Stimulated activated naive B cell treated with anti-CD40 and anti-IgM and Interleukin-4, amounts not matched to agents 10 μg/mL and 1 μg/mL and 100 μg/mL, for 72 hours (primary cell): ENCODE measurements at regions not wholly inside any gene's neighbourhood (a gene's known extent, or its start where the extent isn't known, plus 50 kb on each side); places are given as distances from the start of the nearest gene placed in this dataset.

Source experiments
- ATAC-seq, 2 donors: fragments of 150-1000 bp; cut with Tn5 transposase; replicated peaks; 2 replicates each; pipeline ENCODE4 v1.10.0; 2021; ENCODE audit warnings: moderate library complexity in 1 of 2
- DNase-seq: peaks from one replicate; pipeline ENCODE4 v3.0.0; 2021
- H3K27ac Mint-ChIP-seq: one replicate; pipeline ENCODE4 v1.8.0; 2022; ENCODE audit warnings: mild to moderate bottlenecking, mixed read lengths
- H3K27me3 Mint-ChIP-seq, 2 donors: one replicate each; pipeline ENCODE4 v1.8.0; 2022; ENCODE audit warnings: mixed read lengths in 2 of 2
- H3K36me3 Mint-ChIP-seq, 2 donors: one replicate each; pipeline ENCODE4 v1.8.0; 2022; ENCODE audit warnings: mixed read lengths in 2 of 2, mild to moderate bottlenecking in 1 of 2
- H3K4me1 Mint-ChIP-seq, 2 donors: one replicate each; pipeline ENCODE4 v1.8.0; 2022; ENCODE audit warnings: mixed read lengths in 2 of 2, mild to moderate bottlenecking in 1 of 2
- H3K4me3 Mint-ChIP-seq, 2 donors: one replicate each; pipeline ENCODE4 v1.8.0; 2022; ENCODE audit warnings: mild to moderate bottlenecking in 2 of 2, mixed read lengths in 2 of 2, moderate library complexity in 1 of 2
- H3K9me3 Mint-ChIP-seq, 2 donors: one replicate each; pipeline ENCODE4 v1.8.0; 2022; ENCODE audit warnings: mixed read lengths in 2 of 2, mild to moderate bottlenecking in 1 of 2

DNA sequence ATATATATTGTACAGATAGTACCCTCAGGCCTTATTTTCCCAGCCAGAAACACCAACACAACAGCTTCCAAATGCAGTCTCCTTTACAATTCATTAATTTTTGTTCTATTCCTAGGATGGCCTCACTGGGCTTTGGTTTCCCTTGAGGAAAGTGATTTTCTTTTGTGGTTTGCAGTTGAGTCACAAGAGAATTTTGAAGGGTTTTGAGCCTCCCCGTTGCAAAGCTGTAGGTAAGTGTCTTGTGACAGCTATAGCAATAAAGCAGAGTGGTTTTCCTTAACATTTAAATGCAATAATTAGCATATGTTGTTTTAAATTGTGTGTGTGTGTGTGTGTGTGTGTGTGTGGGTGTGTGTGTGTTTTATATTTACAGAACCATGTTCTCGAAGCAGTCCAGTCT is 54.1 kb upstream of the WDR17 start:
- H3K4me1 Mint-ChIP-seq, result peaks cover 23 to 37% of the 10 kb centered on the region in 2 donors
- peaks cover 5 to 6% of the 10 kb centered on the region in 2 donors for H3K36me3 Mint-ChIP-seq
- no peaks in the 10 kb centered on the region for H3K27me3 Mint-ChIP-seq
- H3K27ac Mint-ChIP-seq, result no peak overlapping the region
- H3K4me3 Mint-ChIP-seq, result no peak overlapping the region
- no peak for DNase-seq
- peaks cover 5 to 7% of the 10 kb centered on the region in 2 donors for H3K9me3 Mint-ChIP-seq
- peak in 1 of 2 donors; percentile 38 for ATAC-seq

GRCh38 chr4:176013476-176014247 is 52.0 kb upstream of the WDR17 start:
- Mint-ChIP-seq H3K9me3 (peaks cover 5 to 7% of the 10 kb centered on the region in 2 donors), H3K4me1 (peaks cover 23 to 37% of the 10 kb centered on the region in 2 donors), H3K27me3 (no peaks in the 10 kb centered on the region), H3K4me3 (no peak overlapping the region), H3K27ac (no peak overlapping the region), H3K36me3 (peaks cover 5 to 6% of the 10 kb centered on the region in 2 donors)
- DNase-seq (peak; percentile 27), ATAC-seq (peak; percentile 94)

DNA sequence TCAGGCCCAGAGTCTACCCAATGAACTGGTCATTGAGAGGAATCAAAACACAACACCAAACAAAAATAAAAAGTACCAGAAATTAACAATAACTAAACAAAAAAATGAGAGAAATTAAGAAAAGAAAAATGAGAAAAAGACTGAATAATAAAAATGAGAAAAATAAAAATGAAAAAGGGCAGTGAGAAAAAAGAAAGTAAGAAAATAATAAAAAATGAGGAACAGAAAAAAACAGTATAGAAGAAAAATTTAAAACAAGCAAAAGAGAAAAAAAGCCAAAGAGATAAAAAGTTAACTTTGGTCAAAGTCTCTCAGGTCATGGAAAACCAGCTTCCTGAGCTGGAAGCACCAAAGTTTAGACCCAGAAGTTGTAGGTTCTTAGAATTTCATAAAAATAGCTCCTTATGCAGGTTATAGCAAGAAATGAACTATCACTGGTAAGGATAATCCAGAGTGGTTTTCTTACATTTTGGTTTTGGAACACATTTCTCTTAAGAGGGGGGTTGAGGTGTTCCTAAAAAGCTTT is 51.0 kb upstream of the WDR17 start:
- H3K9me3 Mint-ChIP-seq, result peaks cover 4 to 5% of the 10 kb centered on the region in 2 donors
- H3K27ac Mint-ChIP-seq, result no peak overlapping the region
- DNase-seq (no peak), ATAC-seq (no peak)
- H3K4me1 Mint-ChIP-seq, result peaks cover 23 to 37% of the 10 kb centered on the region in 2 donors
- H3K36me3 Mint-ChIP-seq, result peaks cover 5 to 6% of the 10 kb centered on the region in 2 donors
- H3K4me3 Mint-ChIP-seq, result no peak overlapping the region
- H3K27me3 Mint-ChIP-seq, result no peaks in the 10 kb centered on the region
